Vagina (tissue), 2 donors: ENCODE measurements at regions not wholly inside any gene's neighbourhood (a gene's known extent, or its start where the extent isn't known, plus 50 kb on each side); places are given as distances from the start of the nearest gene placed in this dataset.

ENCODE experiments used
- CTCF ChIP-seq, 3 experiments: fragments of 450-650 bp in 2 of 3; fragments of 200-600 bp in 1 of 3; sonication (generic) in 1 of 3; IDR thresholded peaks; one replicate each; pipeline ENCODE4 v1.5.1; 2017 to 2019; ENCODE audit warnings: antibody characterized with exemption in 3 of 3, mild to moderate bottlenecking in 2 of 3, moderate library complexity in 2 of 3
- POLR2A ChIP-seq, 2 donors: fragments of 450-650 bp; IDR thresholded peaks; one replicate each; pipeline ENCODE4 v1.6.1; 2017; ENCODE audit warnings: antibody characterized with exemption in 2 of 2, mild to moderate bottlenecking in 2 of 2, moderate library complexity in 2 of 2
- POLR2AphosphoS5 ChIP-seq, 2 donors: sonication (generic); formaldehyde crosslinking; IDR thresholded peaks; one replicate each; pipeline ENCODE4 v1.9.0; 2017; ENCODE audit warnings: antibody characterized with exemption in 2 of 2, mild to moderate bottlenecking in 2 of 2, low read depth in 1 of 2; ENCODE audit not compliant: insufficient read depth in 1 of 2

GRCh38 chr15:98596131-98596530 lies 52.2 kb upstream of the IGF1R start:
- TF ChIP-seq CTCF (IDR thresholded peaks at IDR 0.05) (no peak), POLR2AphosphoS5 (IDR thresholded peaks at IDR 0.05; ENCODE audit: insufficient read depth in 1 of 2, low read depth in 1 of 2) (no peak), POLR2A (IDR thresholded peaks at IDR 0.05) (no peak)
